ENCODE measurements at regions not wholly inside any gene's neighbourhood (a gene's known extent, or its start where the extent isn't known, plus 50 kb on each side); places are given as distances from the start of the nearest gene placed in this dataset.
"Not testable (repeated sequence)": the region's sequence is repeated elsewhere in the genome, so short reads cannot be mapped to it uniquely, and the experiment has no call there.

DNA sequence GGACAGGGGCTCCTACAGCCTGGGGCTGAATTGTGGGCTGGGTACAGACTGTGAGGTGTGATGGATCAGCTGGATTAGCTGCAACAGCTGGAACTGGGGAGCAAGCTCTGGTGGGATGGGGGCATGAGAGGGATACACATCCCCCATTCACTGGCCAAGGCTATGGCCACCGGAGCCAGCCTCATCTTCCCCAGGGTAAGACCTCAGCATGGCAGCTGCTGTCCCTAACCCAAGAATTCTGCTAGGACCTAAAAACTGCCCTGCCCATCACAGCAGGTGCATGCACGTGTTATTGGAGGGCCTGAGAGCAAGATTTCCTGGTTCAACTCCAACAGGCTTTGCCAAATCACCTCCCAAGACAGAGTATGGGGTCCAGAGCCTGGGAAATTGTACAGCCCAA, 258.6 kb upstream of the AGTR2 start:
- DNase-seq (ENCODE audit: low spot score): no peak

- no peak for DNase-seq (ENCODE audit: low spot score)
Measured at GRCh38 chrX:115912372-115912897, 258.1 kb upstream of the AGTR2 start.

DNA sequence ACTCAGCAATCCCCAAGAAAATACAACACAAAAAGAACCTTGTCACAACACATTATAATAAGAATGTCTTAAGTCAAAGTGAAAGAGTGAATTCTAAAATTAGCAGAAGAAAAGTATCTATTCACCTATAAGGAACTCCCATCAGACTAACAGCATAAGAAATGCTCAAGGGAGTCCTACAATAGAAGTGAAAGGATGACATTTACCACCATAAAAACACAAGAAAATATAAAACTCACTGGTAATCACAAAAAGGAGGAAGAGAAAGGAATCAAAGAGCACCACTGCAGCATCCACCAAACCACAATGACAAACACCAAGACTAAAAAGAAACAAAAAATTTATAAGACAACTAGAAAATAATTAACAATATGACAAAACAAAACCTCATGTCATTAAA, 257.0 kb upstream of the AGTR2 start:
- DNase-seq (ENCODE audit: low spot score): no peak

DNA sequence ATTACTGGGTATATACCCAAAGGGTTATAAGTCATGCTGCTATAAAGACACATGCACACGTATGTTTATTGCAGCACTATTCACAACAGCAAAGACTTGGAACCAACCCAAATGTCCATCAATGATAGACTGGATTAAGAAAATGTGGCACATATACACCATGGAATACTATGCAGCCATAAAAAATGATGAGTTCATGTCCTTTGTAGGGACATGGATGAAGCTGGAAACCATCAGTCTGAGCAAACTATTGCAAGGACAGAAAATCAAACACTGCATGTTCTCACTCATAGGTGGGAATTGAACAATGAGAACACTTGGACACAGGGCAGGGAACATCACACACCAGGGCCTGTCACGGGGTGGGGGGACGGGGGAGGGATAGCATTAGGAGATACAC, 254.9 kb upstream of the AGTR2 start:
- not testable (repeated sequence) for DNase-seq (ENCODE audit: low spot score)

DNA sequence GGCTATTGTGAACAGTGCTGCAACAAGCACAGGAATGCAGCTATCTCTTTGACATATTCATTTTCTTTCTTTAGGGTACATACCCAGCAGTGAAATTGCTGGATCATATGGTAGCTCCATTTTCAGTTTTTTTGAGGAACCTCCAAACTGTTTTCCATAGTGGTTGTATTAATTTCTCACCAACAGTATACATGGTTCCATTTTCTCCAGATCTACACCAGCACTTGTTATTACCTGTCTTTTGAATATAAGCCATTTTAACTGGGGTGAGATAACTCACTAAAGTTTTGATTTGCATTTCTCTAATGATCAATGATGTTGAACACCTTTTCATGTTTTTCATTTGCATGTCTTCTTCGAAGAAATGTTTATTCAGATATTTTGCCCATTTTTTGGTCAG, 241.1 kb upstream of the AGTR2 start:
- DNase-seq (ENCODE audit: low spot score): no peak

DNA sequence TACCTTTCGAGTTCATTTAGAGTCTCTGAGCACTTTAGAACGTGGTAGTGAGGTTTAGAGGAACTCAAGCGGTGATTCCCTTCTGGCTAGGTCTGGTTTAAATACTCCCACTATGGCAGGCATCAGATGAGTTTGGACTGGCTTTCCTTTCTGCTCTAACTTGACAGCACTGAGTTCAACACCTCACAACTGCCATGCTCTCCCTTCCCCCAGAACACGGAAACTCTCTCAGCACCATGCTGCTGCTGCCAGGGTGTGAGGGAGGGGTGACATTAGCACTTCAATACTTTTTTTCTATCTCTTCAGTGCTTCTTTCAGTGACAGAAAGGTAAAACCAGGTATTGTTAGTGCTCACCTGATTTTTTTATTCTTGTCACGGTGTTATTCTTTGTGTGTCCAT, 234.5 kb upstream of the AGTR2 start:
- DNase-seq (ENCODE audit: low spot score): no peak

DNA sequence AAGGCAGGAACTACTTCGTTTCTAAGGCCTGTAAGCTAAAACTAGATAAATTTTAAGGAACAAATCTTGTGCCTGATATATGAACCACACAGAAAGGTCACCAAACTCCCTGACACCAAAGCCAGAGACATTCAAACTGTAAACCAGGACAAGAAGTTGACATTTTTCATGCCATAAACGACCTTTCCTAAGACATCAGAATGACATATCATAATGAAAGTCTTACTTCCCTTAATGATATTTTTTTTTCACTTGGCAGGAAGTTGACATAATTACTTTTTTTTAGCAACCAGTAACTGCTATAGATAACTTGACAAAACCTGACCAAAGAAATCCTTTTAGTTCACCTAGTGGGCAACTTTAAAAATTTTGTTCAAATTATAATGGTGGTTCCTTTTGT, 231.5 kb upstream of the AGTR2 start:
- no peak for DNase-seq (ENCODE audit: low spot score)

- DNase-seq (ENCODE audit: low spot score): no peak
Measured at GRCh38 chrX:115939636-115940160, 230.8 kb upstream of the AGTR2 start.

- DNase-seq (ENCODE audit: low spot score): no peak
Measured at GRCh38 chrX:115940348-115940747, 230.2 kb upstream of the AGTR2 start.

GRCh38 chrX:115940888-115941332, 229.6 kb upstream of the AGTR2 start:
- DNase-seq (ENCODE audit: low spot score): peak; percentile 62

DNA sequence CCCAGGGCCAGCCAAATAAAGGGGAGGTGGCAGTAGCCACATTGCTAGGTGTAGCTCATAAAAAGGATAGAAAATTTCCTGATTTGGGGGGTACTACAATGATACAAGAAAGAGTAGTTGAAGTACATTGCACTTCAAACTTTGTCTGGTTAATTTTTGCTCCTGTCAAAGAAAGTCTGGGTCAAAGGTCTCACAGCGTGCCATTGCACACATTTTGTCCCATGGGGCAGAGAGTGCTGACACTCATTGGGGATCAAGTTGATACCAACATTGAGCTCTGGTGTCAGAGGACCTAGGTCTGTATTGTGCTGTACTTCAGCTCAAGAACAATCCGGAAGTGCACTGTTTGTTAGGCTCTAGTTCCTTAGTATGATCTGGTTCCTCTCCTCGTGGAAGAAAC, 229.2 kb upstream of the AGTR2 start:
- no peak for DNase-seq (ENCODE audit: low spot score)

DNA sequence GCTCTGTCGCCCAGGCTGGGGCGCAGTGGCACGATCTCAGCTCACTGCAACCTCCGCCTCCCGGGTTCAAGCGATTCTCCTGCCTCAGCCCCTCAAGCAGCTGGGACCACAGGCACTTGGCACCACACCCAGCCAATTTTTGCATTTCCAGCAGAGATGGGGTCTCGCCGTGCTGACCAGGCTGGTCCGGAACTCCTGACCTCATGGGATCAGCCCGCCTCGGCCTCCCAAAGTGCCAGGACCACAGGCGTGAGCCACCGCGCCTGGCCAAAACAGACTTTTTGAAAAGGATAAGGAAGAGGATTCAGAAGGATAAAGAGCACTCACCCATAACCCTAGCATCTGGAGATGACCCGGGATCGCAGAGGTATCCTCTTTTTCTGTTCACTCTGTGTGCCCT, 224.5 kb upstream of the AGTR2 start:
- no peak for DNase-seq (ENCODE audit: low spot score)

- DNase-seq (ENCODE audit: low spot score): no peak
Measured at GRCh38 chrX:115948018-115948923, 222.3 kb upstream of the AGTR2 start.

- DNase-seq (ENCODE audit: low spot score): no peak
Measured at GRCh38 chrX:115949900-115950822, 220.4 kb upstream of the AGTR2 start.

DNA sequence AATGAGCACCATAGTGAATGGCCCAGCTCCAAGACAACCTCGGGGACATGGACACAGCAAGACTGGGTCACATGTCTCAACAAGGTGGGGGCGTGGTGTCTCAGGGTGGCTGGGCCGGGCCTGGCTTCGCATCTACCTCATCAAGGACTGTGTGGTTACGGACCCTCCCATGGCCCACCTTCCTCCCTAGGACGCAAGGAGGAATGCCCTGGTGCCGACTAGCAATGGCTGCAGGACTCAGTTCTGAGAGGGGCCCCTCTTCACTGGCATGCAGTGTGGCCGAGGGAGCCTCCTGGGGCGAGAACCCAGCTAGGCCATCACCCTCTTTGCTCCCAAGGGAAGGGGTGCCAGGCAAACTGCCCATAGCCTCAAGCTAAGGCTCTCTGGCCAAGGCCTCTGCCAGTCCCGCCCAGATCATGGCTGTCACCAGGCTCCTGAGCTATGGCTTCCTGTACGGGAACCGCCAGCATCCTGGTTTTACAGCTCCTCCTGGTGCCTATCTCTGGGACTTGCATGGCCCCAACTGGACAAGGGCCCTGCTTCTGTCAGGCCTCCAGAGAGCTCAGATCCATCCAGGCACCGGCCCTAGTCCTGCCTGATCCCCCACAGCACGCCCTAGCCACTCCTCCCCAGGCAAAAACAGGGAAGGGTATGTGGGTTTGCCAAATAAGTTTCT, 218.0 kb upstream of the AGTR2 start:
- DNase-seq (ENCODE audit: low spot score): no peak

DNA sequence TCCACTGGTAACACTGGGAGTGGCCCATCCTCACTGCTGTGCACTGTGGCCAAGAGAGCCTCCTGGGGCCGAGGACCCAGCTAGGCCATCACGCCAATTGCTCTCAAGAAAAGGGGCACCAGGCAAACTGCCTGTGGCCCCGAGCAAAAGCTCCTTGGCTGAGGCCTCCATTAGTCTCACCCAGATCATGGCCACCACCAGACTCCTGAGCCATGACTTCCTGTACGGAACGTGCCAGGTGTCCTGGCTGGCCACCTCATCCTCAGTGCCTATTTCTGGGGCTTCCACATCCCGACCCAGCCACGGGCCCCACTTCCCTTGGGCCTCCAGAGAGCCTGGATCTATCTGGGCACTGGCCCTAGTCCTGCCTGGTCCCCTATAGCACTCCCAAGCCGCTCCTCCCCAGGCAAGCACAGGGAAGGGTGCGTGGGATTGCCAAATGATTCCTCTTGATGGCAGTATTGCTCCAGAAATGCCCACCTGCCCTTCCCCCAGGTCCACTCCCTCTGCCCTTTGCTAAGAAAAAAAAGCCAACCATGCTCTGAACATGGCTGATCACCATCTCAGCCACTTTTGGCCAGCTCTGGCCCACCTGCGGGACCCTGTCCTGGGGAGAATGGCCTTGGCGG, 212.6 kb upstream of the AGTR2 start:
- DNase-seq (ENCODE audit: low spot score): no peak

GRCh38 chrX:115958687-115959359, 211.7 kb upstream of the AGTR2 start:
- no peak for DNase-seq (ENCODE audit: low spot score)

DNA sequence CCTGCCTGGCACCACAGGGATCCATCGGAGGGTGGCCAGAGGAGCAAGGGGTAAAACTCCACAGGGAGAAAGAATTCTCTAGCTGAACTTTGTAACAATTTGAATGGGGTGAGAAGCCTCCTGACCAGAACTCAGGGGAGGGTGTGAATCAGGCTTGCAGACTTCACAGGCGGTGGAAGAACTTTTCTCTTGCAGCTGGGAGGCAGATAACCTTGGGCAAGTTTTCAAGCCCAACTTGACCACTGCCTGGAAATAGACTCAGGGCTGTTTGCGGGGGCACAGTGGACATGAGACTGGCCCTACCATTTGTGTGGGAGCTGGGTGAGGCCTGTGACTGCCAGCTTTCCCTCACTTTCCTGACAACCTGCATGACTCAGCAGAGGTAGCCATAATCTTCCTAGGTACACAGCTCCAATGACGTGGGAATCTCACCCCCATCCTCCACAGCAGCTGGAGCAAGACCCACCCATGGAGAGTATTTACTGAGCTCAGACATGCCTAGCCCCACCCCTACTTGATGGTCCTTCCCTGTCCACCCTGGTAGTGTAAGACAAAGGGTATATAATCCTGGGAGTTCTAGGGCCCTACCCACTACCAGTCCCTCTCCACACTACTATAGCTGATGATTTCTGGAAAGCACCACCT, 210.0 kb upstream of the AGTR2 start:
- no peak for DNase-seq (ENCODE audit: low spot score)

DNA sequence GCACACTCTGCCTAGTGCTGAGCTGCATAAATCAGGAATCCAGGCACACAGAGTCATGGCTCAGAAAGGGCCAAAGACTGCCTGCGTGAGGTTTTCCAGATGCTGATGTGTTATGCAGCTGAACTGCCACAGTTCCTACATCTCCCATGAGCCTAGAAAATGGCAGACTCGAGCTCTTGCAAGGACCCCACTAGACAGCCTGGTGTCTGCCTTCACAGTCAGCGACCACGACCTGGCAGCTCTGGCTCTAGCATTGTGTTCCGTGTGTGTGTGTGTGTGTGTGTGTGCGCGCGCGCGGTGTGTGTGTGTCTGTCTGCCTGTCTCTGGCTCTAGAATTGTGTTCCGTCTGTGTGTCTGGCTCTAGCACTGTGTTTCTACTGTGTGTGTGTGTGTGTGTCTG, 203.6 kb upstream of the AGTR2 start:
- no peak for DNase-seq (ENCODE audit: low spot score)

All from AG08396 (cell line).